HG02840 (cell line): ENCODE measurements at regions not wholly inside any gene's neighbourhood (a gene's known extent, or its start where the extent isn't known, plus 50 kb on each side); places are given as distances from the start of the nearest gene placed in this dataset.
"Not testable (repeated sequence)": the region's sequence is repeated elsewhere in the genome, so short reads cannot be mapped to it uniquely, and the experiment has no call there.

ENCODE experiments used
- ATAC-seq: cut with Tn5 transposase; IDR thresholded peaks from one replicate; pipeline ENCODE4 v1.9.1; 2021; ENCODE audit warnings: mild to moderate bottlenecking, moderate library complexity, moderate number of reproducible peaks; ENCODE audit not compliant: unreplicated experiment, low FRiP score

DNA sequence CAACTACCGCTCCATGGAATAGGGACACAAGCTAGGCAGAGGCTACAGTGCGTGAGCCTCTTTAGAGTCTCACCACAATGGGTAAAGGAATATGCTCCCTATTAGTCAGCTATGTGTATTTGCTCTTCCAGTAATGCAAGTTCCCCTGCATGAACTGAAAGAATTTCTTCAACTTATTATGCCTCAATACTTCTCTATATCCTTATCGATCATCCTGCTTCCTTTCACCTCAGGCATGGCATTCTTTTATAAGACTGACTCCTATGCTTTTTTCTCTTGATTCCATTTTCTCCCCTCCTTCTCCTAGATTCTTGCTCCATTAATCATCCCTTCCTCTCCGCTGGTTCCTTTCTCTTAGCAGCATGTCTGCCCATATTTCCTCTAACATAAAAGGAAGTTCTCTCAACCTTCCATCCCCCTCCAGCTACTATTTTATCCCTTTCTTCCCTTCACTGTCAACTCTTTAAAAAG is 94.5 kb upstream of the CPM start:
- ATAC-seq: no peak

DNA sequence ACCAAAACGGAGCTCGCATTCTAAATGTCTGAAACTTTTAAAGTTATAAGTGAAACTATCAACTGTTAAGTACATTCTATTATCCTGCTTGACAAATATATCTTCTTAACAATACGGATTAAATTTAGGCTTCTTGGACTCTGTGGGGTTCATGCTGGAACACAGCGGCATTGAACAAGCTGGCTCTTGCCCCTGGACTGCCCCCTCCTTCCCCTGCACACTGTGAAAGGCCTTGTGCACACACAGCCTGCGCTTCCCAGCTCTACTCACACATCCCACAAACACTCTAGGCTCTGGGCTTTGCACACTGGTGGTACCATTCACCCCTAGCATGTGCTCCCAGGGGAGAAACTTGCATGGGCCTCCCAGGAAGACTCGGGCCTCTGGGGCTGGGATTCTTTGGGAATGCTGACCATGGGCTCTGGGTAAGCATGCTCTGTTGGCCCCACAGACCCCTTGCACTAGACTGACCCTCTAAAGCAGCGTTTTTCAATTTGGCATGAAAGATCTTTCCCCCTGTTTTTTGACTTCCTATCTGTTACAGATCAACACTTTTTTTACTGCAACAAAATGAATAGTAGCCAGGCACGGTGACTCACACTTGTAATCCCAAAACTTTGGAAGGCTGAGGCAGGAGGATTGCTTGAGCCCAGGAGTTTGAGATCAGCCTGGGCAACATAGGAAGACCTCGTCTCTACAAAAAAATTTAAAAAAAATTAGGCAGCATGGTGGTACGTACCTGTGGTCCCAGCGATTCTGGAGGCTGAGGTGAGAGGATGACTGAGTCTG is 96.2 kb upstream of the CPM start:
- no peak for ATAC-seq

DNA sequence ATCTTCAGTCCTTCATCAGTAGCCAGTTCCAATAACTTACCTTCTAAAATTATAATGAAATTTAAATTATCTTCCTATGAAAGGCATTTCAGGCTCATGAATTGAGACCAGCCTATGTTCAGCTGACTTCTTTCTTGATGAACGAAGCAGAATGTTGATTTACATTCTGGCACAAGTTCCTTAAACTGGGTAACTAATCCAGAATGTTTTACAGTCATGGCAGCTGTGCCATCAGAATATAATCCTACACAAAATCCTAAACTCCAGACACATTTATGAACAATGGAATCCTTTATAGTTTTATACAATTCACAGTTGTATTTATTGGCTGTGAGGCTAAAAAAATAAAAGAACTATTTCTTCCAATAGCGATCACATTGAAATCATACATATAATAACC is 97.3 kb upstream of the CPM start:
- ATAC-seq: no peak

DNA sequence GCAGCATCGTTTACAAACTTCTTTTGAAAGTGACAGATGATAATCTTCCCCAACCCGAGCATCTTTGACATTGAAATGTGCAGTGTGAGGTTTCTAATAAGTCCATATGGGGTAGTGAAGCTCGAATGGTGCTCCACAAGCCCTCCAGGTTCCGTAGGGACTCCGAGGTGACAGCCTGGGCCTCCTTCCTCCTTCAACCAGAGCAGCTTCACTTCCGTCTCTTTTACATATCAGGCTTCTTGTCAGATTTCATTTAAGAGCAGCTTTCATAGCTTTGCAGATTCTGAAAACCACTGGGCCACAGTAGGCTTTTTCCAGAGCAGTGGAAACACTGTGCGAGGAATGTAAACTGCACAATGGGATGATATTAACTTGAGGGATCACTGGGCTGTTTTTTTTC is 103.6 kb upstream of the CPM start:
- ATAC-seq: no peak

DNA sequence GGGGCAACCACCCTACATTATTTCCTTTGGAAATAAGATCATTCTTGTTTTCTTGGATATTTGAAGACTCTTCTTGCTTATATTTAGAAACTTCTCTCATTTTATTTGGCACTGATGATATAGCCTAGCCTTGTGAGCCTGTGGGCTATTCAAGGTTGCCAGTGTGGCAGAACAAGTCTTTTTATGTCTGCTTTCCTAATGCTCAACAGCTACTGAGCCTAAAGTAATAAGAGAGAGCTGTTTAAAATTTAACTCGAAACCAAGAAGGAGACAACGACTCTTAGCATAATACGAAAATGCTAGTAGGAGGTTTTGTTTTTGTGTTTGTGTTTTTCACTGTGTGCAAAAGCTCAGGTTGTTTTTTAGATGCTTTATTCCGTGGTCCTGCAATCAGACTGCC is 104.0 kb upstream of the CPM start:
- no peak for ATAC-seq

DNA sequence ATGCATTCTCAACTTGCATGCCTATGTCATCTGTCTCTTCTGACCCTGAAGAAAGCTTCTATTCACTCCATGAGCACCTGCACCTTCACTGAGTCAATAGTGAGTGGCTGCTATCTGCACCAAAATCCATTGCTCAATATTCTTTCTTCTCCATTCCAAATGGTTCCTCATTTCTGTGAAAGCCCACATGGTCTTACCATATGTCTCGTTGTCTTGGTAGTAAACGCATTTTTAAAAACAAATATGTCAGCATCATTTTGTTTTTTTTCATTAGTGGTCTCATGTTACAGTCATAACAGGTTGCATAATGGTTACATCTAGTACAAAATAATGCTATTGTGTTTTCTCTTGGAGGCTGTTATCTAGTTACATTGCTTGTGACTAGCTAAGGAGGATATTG is 106.9 kb upstream of the CPM start:
- ATAC-seq: no peak

DNA sequence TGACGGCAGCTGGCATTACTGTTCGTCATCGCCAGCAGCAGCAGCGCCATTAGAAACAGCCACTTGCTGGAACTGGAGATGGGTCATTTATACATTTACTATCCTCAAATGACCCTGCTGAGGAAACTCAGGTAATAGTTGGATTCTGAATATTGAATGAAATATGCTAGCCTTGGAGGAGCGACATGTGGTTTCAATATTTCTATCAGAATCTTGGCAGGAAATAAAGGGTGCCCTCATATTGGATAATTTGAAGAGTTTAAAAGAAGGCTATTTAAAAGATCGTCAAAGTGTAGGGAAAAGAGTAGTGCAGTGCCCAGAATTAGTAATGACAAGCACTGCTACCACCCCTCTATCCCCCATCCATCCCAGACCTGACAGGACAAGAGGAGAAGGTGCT is 109.6 kb upstream of the CPM start:
- no peak for ATAC-seq

DNA sequence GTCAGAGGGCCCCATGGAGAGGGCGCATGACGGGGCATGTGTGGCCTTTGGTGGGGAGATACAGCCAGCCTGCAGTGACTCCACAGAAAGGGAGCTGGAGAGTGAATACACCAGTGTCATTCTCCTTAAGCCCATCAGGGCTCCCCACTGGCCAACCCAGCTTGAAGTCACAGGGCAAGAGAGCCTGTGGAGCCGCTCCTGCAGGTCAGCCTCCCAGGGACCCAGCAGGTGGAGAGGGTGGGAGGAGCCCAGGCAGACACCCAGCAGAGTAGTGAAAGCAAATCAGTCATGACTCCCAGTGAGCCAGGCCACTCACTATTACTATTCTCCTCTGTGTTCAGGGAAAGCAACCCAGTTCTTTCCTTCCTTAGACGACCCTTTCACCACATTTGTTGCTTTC is 110.0 kb upstream of the CPM start:
- no peak for ATAC-seq

DNA sequence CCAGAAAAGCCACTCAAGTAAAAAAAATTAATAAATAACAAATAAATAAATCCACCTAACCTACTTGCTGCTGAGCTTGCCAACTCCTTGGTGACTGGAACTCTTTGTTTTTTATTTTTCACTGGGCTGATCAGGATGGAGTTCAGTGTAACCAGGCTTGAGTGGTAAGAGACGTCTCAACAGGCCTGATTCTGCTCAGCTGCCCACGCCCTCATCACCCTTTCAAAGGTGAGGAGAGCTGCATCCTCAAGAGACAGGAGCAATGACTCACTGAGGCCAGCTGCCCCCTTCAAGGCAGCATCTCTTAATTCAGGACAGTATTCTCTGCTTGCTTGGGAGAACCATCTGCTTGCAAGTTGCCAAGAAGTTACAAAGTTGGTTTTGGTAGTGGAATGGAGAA is 111.9 kb upstream of the CPM start:
- no peak for ATAC-seq

DNA sequence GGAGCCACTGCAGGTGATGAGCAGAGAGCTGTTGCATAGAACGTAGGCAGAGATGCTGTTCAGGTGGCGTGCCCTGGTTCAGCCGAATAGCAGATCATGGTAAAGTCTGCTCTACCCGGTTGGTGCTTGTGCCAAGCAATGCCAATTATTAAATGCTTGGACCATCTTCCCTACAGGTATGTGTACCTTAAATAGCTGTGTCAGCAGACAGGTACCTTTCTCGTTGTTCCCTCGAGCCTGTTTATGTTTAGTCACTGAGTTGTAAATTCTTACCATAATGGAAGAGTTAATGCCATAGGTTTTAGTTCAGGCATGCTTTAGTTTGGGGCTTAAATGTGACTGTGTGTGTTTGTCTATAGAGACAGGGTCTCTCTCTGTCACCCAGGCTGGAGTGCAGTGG is 112.5 kb upstream of the CPM start:
- no peak for ATAC-seq

DNA sequence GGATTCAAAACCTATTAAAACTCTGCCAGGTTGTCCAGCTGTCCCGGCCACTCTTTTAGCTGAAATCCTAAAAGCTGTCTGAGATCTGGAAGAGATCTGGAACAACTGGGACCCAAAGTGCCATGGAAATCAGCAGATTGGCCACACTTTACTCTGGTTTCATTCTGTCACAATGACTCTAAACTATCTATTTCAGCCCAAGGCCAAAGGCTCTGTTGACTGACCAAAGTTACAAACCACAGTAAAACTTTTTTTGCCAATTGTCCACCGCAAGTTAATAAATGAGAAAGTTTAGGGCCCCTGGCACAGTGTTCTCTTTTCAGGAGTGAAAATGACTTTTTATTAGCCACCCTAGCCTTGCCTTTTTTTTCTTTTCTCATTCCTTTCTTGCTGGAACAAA is 113.4 kb upstream of the CPM start:
- no peak for ATAC-seq

DNA sequence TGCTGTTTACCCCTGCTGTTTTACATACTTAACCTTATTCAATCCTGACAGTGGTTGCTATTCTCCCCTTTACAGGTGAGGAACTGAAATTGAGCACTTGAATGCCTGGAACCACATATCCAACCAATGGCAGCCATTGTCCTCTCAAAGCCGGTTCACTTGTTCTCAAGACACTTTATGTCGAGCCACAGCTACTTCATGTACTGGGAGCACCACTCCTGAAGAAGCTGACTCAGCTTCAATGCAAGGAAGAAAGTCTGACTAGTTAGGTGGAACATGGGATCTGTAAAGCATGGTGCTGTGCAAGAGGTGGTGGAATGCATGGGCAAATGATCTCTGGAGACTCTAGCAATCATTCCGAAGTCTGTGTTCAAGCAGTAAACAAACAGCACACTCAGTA is 113.9 kb upstream of the CPM start:
- no peak for ATAC-seq

DNA sequence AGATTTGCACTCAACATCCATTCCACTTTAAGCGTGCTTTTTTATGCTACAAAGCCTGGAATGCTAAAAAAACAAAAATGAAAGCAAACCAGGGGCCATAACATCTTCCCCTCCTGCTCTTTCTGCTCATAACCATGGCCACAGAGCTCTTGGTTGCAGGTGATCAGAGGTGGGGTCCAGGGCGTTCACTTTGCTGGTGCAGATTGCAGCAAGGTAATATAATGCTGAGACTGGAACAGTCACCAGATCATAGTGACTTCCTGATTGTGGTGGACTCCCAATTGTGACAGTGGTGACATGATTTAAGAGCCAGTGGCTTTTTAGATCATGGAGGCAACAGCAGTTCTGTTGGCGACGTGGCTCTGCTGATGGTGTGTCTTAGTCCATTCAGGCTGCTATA is 115.0 kb upstream of the CPM start:
- no peak for ATAC-seq

DNA sequence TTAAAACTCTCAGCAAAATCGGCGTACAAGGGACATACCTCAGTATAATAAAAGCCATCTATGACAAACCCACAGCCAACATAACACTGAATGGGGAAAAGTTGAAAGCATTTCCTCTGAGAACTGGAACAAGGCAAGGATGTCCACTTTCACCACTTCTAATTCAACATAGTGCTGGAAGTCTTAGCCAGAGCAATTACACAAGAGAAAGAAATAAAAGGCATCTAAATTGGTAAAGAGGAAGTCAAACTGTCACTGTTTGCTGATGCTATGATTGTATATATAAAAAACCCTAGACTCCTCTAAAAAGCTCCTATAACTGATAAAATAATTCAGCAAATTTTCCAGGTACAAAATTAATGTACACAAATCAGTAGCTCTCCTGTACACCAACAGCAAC is 116.9 kb upstream of the CPM start:
- ATAC-seq: not testable (repeated sequence)

DNA sequence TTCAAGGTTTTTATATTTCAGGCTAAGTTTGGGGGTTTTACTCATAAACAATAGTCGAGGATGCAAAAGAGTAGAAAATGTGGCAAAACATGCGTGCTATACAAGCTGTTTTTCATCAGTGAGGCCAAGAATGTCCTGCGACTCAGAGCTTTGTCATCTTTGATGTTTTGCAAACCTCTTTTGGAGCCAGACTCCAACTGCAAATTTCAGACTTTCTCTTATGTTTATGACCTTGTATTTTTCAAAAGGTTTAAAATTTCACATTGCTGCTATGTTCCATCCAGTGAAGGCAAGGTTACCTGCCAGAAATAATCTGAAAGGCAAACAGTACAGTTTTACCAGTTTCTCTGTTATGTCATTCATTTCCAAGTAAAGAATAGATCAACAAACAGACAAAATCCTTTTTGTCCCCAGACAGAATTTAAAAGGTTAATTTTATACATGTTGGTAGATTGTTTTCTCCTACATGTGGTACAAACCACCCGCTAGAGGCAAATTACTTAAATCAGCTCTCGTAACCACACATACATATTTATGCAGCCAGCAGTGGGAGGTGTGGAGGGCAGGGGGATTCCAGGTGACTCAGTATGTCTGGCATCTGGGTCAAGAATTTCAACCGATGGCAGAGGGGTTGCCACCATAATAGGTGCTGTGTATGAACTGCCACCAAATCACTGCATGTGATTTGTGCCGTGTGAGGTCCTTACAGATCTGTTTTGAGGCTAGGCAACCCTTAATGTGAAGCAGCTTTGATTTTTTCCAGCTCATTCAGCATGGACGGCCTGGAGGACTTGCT is 119.8 kb upstream of the CPM start:
- no peak for ATAC-seq

DNA sequence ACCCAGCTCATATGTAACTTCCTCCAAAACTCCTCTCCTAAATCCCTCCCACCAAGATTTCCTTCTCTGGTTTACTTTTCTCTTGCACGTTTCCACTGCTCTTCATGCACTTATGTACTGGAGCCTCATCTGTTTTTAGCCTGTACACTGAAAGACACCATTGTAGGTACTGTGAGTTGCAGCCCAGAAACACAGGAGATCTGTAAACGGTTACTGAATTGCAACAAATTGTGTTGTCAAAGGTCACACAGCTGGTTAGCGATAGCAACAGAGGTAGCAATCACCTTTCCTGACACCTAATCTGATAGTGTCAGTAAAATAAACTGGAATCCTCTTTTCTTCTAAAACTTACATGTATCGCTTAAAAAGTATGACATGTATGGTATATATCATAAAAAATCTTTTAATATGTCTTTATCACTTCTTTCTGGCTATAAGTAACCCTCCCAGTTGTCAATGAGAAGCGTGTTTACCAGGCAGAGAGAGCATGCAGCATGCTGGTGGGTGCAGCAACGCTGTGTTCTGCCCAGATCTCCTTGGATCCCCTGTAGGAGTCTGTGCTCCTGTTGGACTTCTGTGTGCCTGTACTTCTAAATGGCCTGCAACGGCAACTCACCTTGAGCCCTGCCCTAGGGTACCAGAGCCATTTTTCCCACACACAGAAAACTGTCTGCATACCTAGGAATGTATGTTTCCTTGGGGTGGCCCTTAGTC is 121.5 kb upstream of the CPM start:
- ATAC-seq: no peak

DNA sequence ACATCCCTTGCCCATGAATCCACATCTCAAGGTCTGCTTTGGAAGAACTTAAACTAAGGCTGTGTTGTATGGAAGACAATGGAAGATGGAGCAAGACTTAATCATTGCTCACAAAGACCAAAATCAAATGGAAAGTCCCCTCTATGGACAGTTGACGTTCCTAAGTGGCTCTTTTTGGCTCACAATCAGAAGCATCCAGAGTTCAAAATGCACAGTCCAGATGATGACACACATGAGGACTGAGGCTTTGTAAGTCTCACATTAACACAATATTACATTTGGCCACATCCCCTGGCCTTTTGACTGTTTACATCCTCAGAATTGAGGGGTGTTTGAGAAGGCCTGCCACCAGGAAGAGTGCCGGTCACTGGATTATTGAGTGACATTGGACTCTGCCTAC is 122.3 kb upstream of the CPM start:
- no peak for ATAC-seq

DNA sequence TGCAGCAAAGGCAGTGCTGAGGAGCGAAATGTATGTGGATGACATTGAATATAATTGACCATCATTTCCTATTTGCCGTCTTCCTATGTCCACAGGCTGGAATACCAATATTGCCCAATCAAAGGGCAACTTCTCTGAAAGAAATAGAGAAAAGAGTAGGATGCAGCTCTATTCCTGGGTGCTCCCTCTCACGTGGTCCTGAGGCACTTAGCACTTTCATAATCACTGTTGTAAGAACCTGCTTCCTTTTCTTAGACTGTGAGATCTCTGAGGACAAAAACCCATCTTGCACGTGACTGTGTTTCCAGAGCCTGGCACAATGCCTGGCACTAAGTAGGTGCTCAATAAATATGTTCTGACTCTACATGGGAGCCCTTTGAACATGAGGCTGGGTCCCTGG is 122.7 kb upstream of the CPM start:
- ATAC-seq: no peak

DNA sequence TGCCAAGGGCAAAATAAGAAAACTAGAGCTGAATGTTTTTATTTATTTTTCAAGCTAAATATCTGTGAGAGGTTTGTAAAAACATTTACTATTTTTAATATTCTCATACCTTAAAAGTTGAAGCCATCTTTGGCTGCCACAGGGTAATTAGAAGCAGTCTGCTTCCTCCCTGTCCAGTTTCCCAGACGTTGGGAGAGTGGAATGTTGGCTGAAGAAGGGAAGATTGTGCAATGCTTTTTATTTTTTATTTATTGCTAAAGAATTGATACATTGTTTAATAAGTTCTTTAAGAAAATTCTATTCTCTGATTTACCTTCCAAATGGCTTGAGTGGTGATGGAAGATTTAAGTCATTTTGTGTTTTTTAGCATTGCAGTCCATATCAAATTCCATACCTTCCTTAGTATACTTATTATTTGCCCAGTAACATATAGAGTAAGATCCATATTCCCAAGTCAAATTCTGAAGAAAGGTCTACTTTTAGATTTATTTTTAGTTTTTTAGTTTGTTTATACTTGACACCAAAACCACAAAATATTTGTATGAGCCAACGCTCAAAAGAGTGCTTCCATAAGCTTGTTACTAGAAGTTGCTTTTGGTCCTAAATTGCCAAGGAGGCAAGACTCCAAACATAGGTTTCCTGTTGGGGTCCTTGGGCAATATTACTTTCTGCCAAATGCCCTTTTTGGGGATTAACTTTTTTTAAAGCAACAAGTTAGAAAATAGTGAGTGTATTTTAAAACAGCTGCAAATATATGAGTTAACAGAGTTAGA is 124.0 kb upstream of the CPM start:
- no peak for ATAC-seq

DNA sequence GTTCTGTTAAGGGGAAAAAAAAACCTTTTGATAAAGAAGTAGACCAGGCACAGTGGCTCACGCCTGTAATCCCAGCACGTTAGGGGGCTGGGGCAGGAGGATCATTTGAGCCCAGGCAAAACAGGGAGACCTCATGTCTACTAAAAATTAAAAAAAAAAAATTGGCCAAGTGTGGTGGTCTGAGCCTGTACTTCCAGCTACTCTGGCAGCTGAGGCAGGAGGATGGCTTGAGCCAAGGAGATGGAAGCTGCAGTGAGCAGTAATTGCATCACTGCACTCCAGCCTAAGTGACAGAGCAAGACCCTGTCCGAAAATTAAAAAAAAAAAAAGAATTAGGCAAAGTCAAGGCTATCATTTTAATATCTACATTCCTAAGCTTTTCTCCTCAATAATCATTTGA is 124.8 kb upstream of the CPM start:
- ATAC-seq: no peak
